GM19438 (cell line): ENCODE measurements at regions not wholly inside any gene's neighbourhood (a gene's known extent, or its start where the extent isn't known, plus 50 kb on each side); places are given as distances from the start of the nearest gene placed in this dataset.

Experiments
- ATAC-seq: cut with Tn5 transposase; IDR thresholded peaks from one replicate; pipeline ENCODE4 v1.9.1; 2021; ENCODE audit warnings: low read depth; ENCODE audit not compliant: unreplicated experiment

- no peak for ATAC-seq
These were observed 540.2 kb upstream of the TMEM132C start for GRCh38 chr12:127726671-127727315.

- ATAC-seq: no peak
These were observed 538.7 kb upstream of the TMEM132C start for GRCh38 chr12:127728285-127728684.

DNA sequence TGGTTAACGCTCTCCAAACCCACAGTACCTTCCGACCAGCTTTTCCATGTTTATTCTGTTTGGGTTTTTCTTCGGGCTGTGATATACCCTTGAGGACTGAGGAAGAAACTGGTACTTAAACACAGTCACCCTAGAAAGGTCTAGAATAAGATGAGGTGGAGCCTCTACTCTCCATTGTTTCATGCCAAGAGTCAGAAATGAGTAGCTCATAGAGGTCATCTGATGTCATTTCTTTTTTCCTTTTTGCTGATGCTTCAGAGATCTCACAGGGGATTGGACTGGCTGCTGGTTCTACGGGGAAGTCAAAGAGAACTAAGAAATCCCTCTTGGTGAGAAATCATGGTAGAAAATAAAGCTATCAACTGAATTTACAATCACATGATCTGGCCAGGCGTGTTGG is 538.2 kb upstream of the TMEM132C start:
- ATAC-seq: no peak

GRCh38 chr12:127729381-127729780 is 537.6 kb upstream of the TMEM132C start:
- no peak for ATAC-seq

GRCh38 chr12:127731657-127732056 is 535.3 kb upstream of the TMEM132C start:
- no peak for ATAC-seq

DNA sequence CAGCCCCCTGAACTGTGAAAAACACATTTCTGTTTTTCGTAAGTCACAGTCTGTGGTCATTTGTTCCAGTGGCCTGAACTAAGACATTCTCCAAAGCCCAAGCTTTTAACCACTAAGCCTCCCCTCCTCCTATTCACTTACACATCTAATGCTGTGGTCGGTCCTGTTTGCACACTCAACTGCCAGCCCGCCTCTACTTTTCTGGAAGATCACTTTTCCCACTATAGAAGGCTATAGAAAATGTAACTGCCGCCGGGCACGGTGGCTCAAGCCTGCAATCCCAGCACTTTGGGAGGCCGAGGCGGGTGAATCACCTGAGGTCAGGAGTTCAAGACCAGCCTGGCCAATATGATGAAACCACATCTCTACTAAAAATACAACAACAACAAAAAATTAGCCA is 524.7 kb upstream of the TMEM132C start:
- ATAC-seq: no peak

GRCh38 chr12:127745469-127746212 is 521.3 kb upstream of the TMEM132C start:
- ATAC-seq: no peak

- no peak for ATAC-seq
These were observed 517.6 kb upstream of the TMEM132C start for GRCh38 chr12:127749416-127749815.

DNA sequence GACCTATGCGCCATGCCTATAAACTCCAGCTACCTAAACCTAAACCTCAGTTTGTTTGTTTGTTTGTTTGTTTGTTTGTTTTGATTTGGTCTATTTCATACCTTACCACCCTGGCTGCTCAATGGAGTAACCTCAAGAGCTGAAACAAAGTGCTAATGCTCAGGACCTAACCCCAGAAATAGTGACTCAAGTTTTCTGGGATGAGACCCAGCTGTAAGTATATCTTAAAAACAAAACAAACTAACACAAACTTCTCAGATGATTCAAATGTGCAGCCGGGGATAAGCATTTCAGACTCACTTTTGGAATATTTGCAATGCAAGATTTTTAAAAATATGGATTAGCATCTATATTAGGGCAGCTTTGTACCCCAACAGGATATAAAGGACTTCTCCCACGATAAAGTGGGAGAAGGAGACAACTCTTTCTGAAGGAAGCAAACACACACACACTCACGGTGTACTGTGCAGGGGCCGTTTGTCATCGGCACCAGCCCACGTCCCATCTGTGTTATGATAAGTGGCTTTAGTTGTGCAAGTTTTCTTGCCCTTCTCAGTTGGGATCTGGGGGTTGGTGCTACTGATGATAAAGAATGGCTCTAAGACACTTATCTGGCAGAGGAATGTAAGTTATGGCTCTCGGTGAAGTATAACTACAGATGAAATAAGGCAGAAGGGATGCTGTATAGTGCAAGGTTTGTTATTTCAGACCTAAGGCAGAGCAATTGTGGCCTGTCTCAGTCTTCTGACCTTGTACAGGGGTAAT is 516.7 kb upstream of the TMEM132C start:
- no peak for ATAC-seq

GRCh38 chr12:127752802-127753201 is 514.2 kb upstream of the TMEM132C start:
- no peak for ATAC-seq

DNA sequence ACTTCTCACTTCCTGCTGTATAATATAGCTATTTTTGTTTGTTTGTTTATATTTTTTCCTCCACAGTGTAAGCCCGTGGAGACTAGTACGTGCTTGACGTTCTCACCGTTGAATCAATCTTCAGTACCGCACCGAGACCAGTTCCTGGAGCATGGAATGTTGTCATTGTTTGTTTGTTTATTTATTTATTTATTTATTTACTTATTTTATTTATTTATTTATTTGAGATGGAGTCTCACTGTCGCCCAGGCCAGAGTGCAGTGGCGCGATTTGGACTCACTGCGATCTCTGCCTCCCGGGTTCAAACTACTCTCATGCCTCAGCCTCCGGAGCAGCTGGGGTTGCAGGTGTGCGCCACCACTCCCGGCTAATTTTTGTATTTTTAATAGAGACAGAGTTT is 506.6 kb upstream of the TMEM132C start:
- ATAC-seq: no peak

GRCh38 chr12:127760996-127761395 is 506.0 kb upstream of the TMEM132C start:
- ATAC-seq: no peak

DNA sequence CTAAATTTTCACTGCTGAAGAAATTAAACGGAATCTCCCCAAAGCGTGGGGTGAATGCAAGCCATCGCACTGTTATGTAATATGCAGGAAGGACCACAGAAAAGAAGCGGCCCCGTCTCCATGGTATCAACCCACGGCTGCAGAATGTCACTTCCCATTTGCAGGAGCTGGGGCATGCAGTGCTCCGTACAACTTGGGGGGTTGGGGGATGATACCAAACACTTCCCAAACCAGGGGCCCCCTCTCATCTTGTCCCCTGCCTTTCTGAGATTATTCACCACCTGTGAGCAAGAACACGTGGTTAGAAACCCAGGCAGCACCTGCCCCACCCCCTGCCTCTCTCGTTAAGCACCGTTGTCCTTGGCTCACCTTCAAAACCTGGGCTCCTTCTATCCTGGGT is 505.1 kb upstream of the TMEM132C start:
- no peak for ATAC-seq

- ATAC-seq: no peak
These were observed 499.3 kb upstream of the TMEM132C start for GRCh38 chr12:127767656-127768055.

GRCh38 chr12:127770118-127770517 is 496.9 kb upstream of the TMEM132C start:
- ATAC-seq: no peak

- ATAC-seq: no peak
These were observed 495.4 kb upstream of the TMEM132C start for GRCh38 chr12:127771546-127771945.

- no peak for ATAC-seq
These were observed 493.4 kb upstream of the TMEM132C start for GRCh38 chr12:127773520-127773919.

GRCh38 chr12:127774828-127775227 is 492.1 kb upstream of the TMEM132C start:
- ATAC-seq: no peak

GRCh38 chr12:127779301-127780045 is 487.5 kb upstream of the TMEM132C start:
- ATAC-seq: no peak

DNA sequence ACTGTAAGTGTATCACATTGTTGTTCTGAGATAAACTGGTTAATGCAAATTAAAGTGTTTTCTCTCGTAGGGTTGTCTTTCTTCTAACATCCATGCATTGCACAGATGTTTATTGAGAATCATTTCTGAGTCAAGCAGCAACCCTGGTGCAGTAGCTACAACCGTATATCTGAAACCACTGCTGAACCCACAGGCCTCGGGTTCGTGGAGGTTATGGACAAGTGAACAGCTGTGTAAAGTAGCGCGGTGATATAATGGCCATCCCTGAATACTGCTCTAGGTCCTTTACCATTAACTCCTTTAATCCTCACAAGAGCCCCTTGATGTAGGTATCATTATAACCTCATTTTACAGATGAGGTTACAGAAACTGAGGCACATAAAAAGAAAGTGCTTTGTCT is 486.1 kb upstream of the TMEM132C start:
- no peak for ATAC-seq

DNA sequence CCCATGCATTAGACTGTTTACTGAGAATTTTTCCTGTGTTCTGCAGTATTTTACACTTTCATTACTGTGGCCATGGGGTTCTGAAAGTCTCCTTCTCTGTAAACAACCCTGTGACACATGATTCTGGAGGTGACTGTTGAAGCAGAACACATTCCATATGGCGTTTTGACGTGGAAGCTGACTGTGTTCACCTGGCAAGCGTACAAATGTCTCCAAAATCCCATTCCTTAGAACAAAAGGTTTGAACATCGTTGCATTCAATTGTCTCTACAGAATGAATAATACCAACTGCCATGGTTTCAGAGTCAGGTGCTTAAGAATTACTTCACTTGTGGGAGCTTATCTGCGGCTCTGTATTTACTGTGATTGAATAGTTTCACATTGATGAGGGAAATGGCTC is 485.6 kb upstream of the TMEM132C start:
- no peak for ATAC-seq
